ENCODE measurements at regions not wholly inside any gene's neighbourhood (a gene's known extent, or its start where the extent isn't known, plus 50 kb on each side); places are given as distances from the start of the nearest gene placed in this dataset.

DNA sequence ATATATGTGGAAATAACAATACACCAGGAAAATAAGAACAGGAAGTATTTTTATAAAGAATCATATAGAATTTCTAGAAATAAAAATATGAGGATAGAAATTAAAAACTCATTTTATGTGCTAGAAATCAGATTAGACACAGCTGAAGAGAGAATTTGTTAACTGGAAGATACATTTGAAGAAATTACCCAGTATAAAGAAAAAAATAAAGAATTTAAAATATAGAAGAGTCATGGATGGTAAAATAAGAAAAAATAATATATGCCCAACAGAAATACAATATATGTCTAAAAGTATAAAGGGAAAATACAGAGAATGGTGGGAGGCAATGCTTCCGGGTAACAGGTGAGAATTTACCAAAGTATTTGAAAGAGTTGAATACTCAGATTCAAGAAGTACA lies 539.9 kb downstream of the NR4A2 start:
- H3K4me2 ChIP-seq (ENCODE audit: low read length, poor library complexity, severe bottlenecking): no peak overlapping the region
- no peak overlapping the region for H3K4ac ChIP-seq (ENCODE audit: low read depth in 1 of 2, low read length in 2 of 2)
- no peak overlapping the region for H3K23ac ChIP-seq (ENCODE audit: low read length in 2 of 2)
- no peak for DNase-seq
- H2BK120ac ChIP-seq (ENCODE audit: low read depth, low read length): no peak overlapping the region
- H3K4me3 ChIP-seq (ENCODE audit: insufficient read depth in 1 of 2, low read depth in 1 of 2, low read length in 2 of 2): peak overlapping the region in 1 of 2 experiments; percentile 40
- no peak overlapping the region for H3K18ac ChIP-seq (ENCODE audit: low read depth in 1 of 2, low read length in 2 of 2)
- no peak overlapping the region for H3K14ac ChIP-seq (ENCODE audit: low read length in 2 of 2)
- H3K36me3 ChIP-seq (ENCODE audit: control insufficient read depth in 1 of 2, insufficient read depth in 2 of 2, low read depth in 1 of 2, low read length in 2 of 2): no peaks in the 10 kb centered on the region
- H2BK15ac ChIP-seq (ENCODE audit: low read depth, poor library complexity, severe bottlenecking): no peak overlapping the region
- no peak overlapping the region for H2BK5ac ChIP-seq (ENCODE audit: low read depth, low read length, poor library complexity, severe bottlenecking)
- H3K27me3 ChIP-seq (ENCODE audit: control insufficient read depth in 1 of 2, insufficient read depth in 1 of 2, low read length in 2 of 2): no peaks in the 10 kb centered on the region
- no peak overlapping the region for H2AFZ ChIP-seq (ENCODE audit: low read depth, low read length)
- no peak overlapping the region for H3K27ac ChIP-seq (ENCODE audit: low read length, poor library complexity, severe bottlenecking)
- no peaks in the 10 kb centered on the region for H3K79me1 ChIP-seq (replicated peaks; ENCODE audit: low read length, poor library complexity, severe bottlenecking)
- H4K8ac ChIP-seq (ENCODE audit: low read length): no peak overlapping the region
- no peak overlapping the region for H3K9ac ChIP-seq (ENCODE audit: low read length)
- WGBS: 100% methylated on average over 1 of the region's 1 CpG
- no peak overlapping the region for H4K91ac ChIP-seq (ENCODE audit: low read length)
- H3K9me3 ChIP-seq (ENCODE audit: control insufficient read depth, low read length): peaks cover 62% of the 10 kb centered on the region
- H2AK5ac ChIP-seq (ENCODE audit: low read length, severe bottlenecking): no peak overlapping the region
- no peak overlapping the region for H2BK12ac ChIP-seq (ENCODE audit: low read length in 2 of 2)
- H3K4me1 ChIP-seq (ENCODE audit: control insufficient read depth, insufficient read depth, low read depth, low read length): no peaks in the 10 kb centered on the region

DNA sequence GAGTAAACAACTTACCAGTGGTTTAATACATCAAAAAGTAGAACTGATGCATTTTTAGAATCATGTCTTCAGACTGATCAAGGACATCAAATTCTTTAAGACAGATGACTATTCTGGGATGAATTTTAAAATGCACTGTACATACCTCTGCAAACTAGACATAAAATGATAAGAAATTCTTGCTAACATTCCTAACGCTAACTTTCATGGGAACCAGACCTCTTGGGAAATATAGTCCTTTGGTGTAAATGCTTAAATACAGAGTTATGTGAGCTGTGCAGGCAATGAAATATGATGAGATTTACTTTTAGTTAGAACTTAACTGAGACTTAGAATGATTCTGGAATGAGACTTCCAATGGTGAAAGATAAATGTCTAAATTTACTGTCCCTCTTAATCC lies 562.0 kb downstream of the NR4A2 start:
- H3K23ac ChIP-seq (ENCODE audit: low read length in 2 of 2): no peak overlapping the region
- no peak overlapping the region for H2AK5ac ChIP-seq (ENCODE audit: low read length, severe bottlenecking)
- H3K36me3 ChIP-seq (ENCODE audit: control insufficient read depth in 1 of 2, insufficient read depth in 2 of 2, low read depth in 1 of 2, low read length in 2 of 2): no peaks in the 10 kb centered on the region
- H4K8ac ChIP-seq (ENCODE audit: low read length): no peak overlapping the region
- H3K14ac ChIP-seq (ENCODE audit: low read length in 2 of 2): no peak overlapping the region
- no peaks in the 10 kb centered on the region for H3K27me3 ChIP-seq (ENCODE audit: control insufficient read depth in 1 of 2, insufficient read depth in 1 of 2, low read length in 2 of 2)
- H3K18ac ChIP-seq (ENCODE audit: low read depth in 1 of 2, low read length in 2 of 2): no peak overlapping the region
- H2BK120ac ChIP-seq (ENCODE audit: low read depth, low read length): no peak overlapping the region
- H4K91ac ChIP-seq (ENCODE audit: low read length): no peak overlapping the region
- no peak for DNase-seq
- H2BK5ac ChIP-seq (ENCODE audit: low read depth, low read length, poor library complexity, severe bottlenecking): no peak overlapping the region
- no peak overlapping the region for H3K4me2 ChIP-seq (ENCODE audit: low read length, poor library complexity, severe bottlenecking)
- no peak overlapping the region for H3K27ac ChIP-seq (ENCODE audit: low read length, poor library complexity, severe bottlenecking)
- H2BK12ac ChIP-seq (ENCODE audit: low read length in 2 of 2): no peak overlapping the region
- no peak overlapping the region for H2BK15ac ChIP-seq (ENCODE audit: low read depth, poor library complexity, severe bottlenecking)
- no peak overlapping the region for H2AFZ ChIP-seq (ENCODE audit: low read depth, low read length)
- no peaks in the 10 kb centered on the region for H3K79me1 ChIP-seq (replicated peaks; ENCODE audit: low read length, poor library complexity, severe bottlenecking)
- no peak overlapping the region for H3K4me3 ChIP-seq (ENCODE audit: insufficient read depth in 1 of 2, low read depth in 1 of 2, low read length in 2 of 2)
- no peaks in the 10 kb centered on the region for H3K4me1 ChIP-seq (ENCODE audit: control insufficient read depth, insufficient read depth, low read depth, low read length)
- 100% methylated on average over 1 of the region's 1 CpG for WGBS
- H3K9me3 ChIP-seq (ENCODE audit: control insufficient read depth, low read length): peaks cover 18% of the 10 kb centered on the region
- H3K4ac ChIP-seq (ENCODE audit: low read depth in 1 of 2, low read length in 2 of 2): no peak overlapping the region
- H3K9ac ChIP-seq (ENCODE audit: low read length): no peak overlapping the region

GRCh38 chr2:155766342-155767115 lies 566.0 kb downstream of the NR4A2 start:
- Histone ChIP-seq H2AK5ac (ENCODE audit: low read length, severe bottlenecking) (no peak overlapping the region), H3K27ac (ENCODE audit: low read length, poor library complexity, severe bottlenecking) (no peak overlapping the region), H3K36me3 (ENCODE audit: control insufficient read depth in 1 of 2, insufficient read depth in 2 of 2, low read depth in 1 of 2, low read length in 2 of 2) (no peaks in the 10 kb centered on the region), H3K27me3 (ENCODE audit: control insufficient read depth in 1 of 2, insufficient read depth in 1 of 2, low read length in 2 of 2) (no peaks in the 10 kb centered on the region), H3K4me1 (ENCODE audit: control insufficient read depth, insufficient read depth, low read depth, low read length) (no peaks in the 10 kb centered on the region), H3K14ac (ENCODE audit: low read length in 2 of 2) (no peak overlapping the region), H2BK12ac (ENCODE audit: low read length in 2 of 2) (no peak overlapping the region), H3K79me1 (replicated peaks; ENCODE audit: low read length, poor library complexity, severe bottlenecking) (no peaks in the 10 kb centered on the region), H3K4ac (ENCODE audit: low read depth in 1 of 2, low read length in 2 of 2) (no peak overlapping the region), H4K91ac (ENCODE audit: low read length) (no peak overlapping the region), H4K8ac (ENCODE audit: low read length) (no peak overlapping the region), H3K9ac (ENCODE audit: low read length) (no peak overlapping the region), H3K23ac (ENCODE audit: low read length in 2 of 2) (no peak overlapping the region), H2AFZ (ENCODE audit: low read depth, low read length) (no peak overlapping the region), H2BK15ac (ENCODE audit: low read depth, poor library complexity, severe bottlenecking) (no peak overlapping the region), H3K4me3 (ENCODE audit: insufficient read depth in 1 of 2, low read depth in 1 of 2, low read length in 2 of 2) (no peak overlapping the region), H3K9me3 (ENCODE audit: control insufficient read depth, low read length) (no peaks in the 10 kb centered on the region), H3K4me2 (ENCODE audit: low read length, poor library complexity, severe bottlenecking) (no peak overlapping the region), H2BK5ac (ENCODE audit: low read depth, low read length, poor library complexity, severe bottlenecking) (no peak overlapping the region), H2BK120ac (ENCODE audit: low read depth, low read length) (no peak overlapping the region), H3K18ac (ENCODE audit: low read depth in 1 of 2, low read length in 2 of 2) (no peak overlapping the region)
- 65% methylated on average over 8 of the region's 8 CpGs for WGBS
- no peak for DNase-seq

DNA sequence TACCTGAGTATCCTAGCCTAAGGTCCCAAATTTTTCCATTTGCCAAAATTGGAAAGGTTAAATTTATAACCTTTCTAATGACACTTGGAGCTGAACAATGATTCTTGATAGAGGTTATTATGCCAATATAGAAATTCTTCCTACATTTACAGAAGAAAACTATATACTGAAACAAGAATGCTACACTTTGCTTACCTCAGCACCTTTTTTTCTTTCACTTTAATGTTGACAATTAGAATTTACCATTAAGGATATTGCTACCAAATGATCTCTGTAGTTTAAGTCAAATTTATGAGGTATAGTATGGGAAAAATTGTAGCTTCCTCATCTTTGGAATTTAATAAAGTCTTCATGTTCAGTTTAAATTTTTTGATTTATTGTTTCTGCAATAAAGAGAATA lies 577.0 kb downstream of the NR4A2 start:
- Histone ChIP-seq H3K79me1 (replicated peaks; ENCODE audit: low read length, poor library complexity, severe bottlenecking) (no peaks in the 10 kb centered on the region), H3K9ac (ENCODE audit: low read length) (no peak overlapping the region), H2BK120ac (ENCODE audit: low read depth, low read length) (no peak overlapping the region), H3K18ac (ENCODE audit: low read depth in 1 of 2, low read length in 2 of 2) (no peak overlapping the region), H3K36me3 (ENCODE audit: control insufficient read depth in 1 of 2, insufficient read depth in 2 of 2, low read depth in 1 of 2, low read length in 2 of 2) (no peaks in the 10 kb centered on the region), H2BK5ac (ENCODE audit: low read depth, low read length, poor library complexity, severe bottlenecking) (no peak overlapping the region), H3K4me3 (ENCODE audit: insufficient read depth in 1 of 2, low read depth in 1 of 2, low read length in 2 of 2) (no peak overlapping the region), H2AK5ac (ENCODE audit: low read length, severe bottlenecking) (no peak overlapping the region), H3K14ac (ENCODE audit: low read length in 2 of 2) (no peak overlapping the region), H3K4me1 (ENCODE audit: control insufficient read depth, insufficient read depth, low read depth, low read length) (no peaks in the 10 kb centered on the region), H3K9me3 (ENCODE audit: control insufficient read depth, low read length) (no peaks in the 10 kb centered on the region), H2BK15ac (ENCODE audit: low read depth, poor library complexity, severe bottlenecking) (no peak overlapping the region), H3K23ac (ENCODE audit: low read length in 2 of 2) (no peak overlapping the region), H3K27ac (ENCODE audit: low read length, poor library complexity, severe bottlenecking) (no peak overlapping the region), H4K8ac (ENCODE audit: low read length) (no peak overlapping the region), H2AFZ (ENCODE audit: low read depth, low read length) (no peak overlapping the region), H3K4me2 (ENCODE audit: low read length, poor library complexity, severe bottlenecking) (no peak overlapping the region), H4K91ac (ENCODE audit: low read length) (no peak overlapping the region), H2BK12ac (ENCODE audit: low read length in 2 of 2) (no peak overlapping the region), H3K27me3 (ENCODE audit: control insufficient read depth in 1 of 2, insufficient read depth in 1 of 2, low read length in 2 of 2) (no peaks in the 10 kb centered on the region), H3K4ac (ENCODE audit: low read depth in 1 of 2, low read length in 2 of 2) (no peak overlapping the region)
- no peak for DNase-seq
